HG02970 (cell line): ENCODE measurements at regions not wholly inside any gene's neighbourhood (a gene's known extent, or its start where the extent isn't known, plus 50 kb on each side); places are given as distances from the start of the nearest gene placed in this dataset.
"Not testable (repeated sequence)": the region's sequence is repeated elsewhere in the genome, so short reads cannot be mapped to it uniquely, and the experiment has no call there.

Experiments
- ATAC-seq: cut with Tn5 transposase; IDR thresholded peaks from one replicate; pipeline ENCODE4 v1.9.1; 2021; ENCODE audit warnings: mild to moderate bottlenecking, moderate library complexity, moderate number of reproducible peaks; ENCODE audit not compliant: unreplicated experiment, low FRiP score

GRCh38 chr18:57956491-57956890 is 87.5 kb upstream of the NEDD4L start:
- ATAC-seq, result no peak

GRCh38 chr18:57954935-57955334 is 89.1 kb upstream of the NEDD4L start:
- no peak for ATAC-seq

- ATAC-seq, result no peak
These were observed 90.1 kb upstream of the NEDD4L start for GRCh38 chr18:57953883-57954282.

GRCh38 chr18:57951999-57952774 is 91.8 kb upstream of the NEDD4L start:
- no peak for ATAC-seq

- ATAC-seq, result no peak
These were observed 92.8 kb upstream of the NEDD4L start for GRCh38 chr18:57951117-57951796.

GRCh38 chr18:57950542-57950941 is 93.5 kb upstream of the NEDD4L start:
- no peak for ATAC-seq

- not testable (repeated sequence) for ATAC-seq
These were observed 94.7 kb upstream of the NEDD4L start for GRCh38 chr18:57949335-57949734.

GRCh38 chr18:57947117-57947516 is 96.9 kb upstream of the NEDD4L start:
- ATAC-seq, result no peak

- no peak for ATAC-seq
These were observed 100.3 kb upstream of the NEDD4L start for GRCh38 chr18:57943723-57944122.

GRCh38 chr18:57942493-57942892 is 101.5 kb upstream of the NEDD4L start:
- no peak for ATAC-seq

GRCh38 chr18:57941841-57942489 is 102.1 kb upstream of the NEDD4L start:
- ATAC-seq, result no peak

- ATAC-seq, result no peak
These were observed 103.8 kb upstream of the NEDD4L start for GRCh38 chr18:57940166-57940660.

- ATAC-seq, result not testable (repeated sequence)
These were observed 109.7 kb upstream of the NEDD4L start for GRCh38 chr18:57934375-57934774.

- ATAC-seq, result no peak
These were observed 113.0 kb upstream of the NEDD4L start for GRCh38 chr18:57931038-57931437.

GRCh38 chr18:57930476-57930875 is 113.5 kb upstream of the NEDD4L start:
- no peak for ATAC-seq

- ATAC-seq, result no peak
These were observed 114.1 kb upstream of the NEDD4L start for GRCh38 chr18:57929922-57930321.

GRCh38 chr18:57928466-57928865 is 115.6 kb upstream of the NEDD4L start:
- ATAC-seq, result no peak

GRCh38 chr18:57927511-57927910 is 116.5 kb upstream of the NEDD4L start:
- no peak for ATAC-seq

- no peak for ATAC-seq
These were observed 118.3 kb upstream of the NEDD4L start for GRCh38 chr18:57925706-57926105.

- ATAC-seq, result no peak
These were observed 120.4 kb upstream of the NEDD4L start for GRCh38 chr18:57923611-57924010.

GRCh38 chr18:57922885-57923284 is 119.8 kb upstream of the ATP8B1 start:
- ATAC-seq, result no peak
